Left ventricle myocardium inferior (tissue), 1 donor: ENCODE measurements at regions not wholly inside any gene's neighbourhood (a gene's known extent, or its start where the extent isn't known, plus 50 kb on each side); places are given as distances from the start of the nearest gene placed in this dataset.

ENCODE experiments used
- DNase-seq: peaks from one replicate; pipeline ENCODE4 v3.0.0-alpha.2; 2020
- H3K27ac ChIP-seq: fragments of 200-600 bp; replicated peaks from 2 replicates; pipeline ENCODE4 v1.8.0; 2021
- H3K27me3 ChIP-seq: fragments of 200-600 bp; 2 replicates; pipeline ENCODE4 v1.8.0; 2021; ENCODE audit warnings: low read depth
- H3K36me3 ChIP-seq: fragments of 200-600 bp; 2 replicates; pipeline ENCODE4 v1.8.0; 2021
- H3K4me1 ChIP-seq: fragments of 200-600 bp; 2 replicates; pipeline ENCODE4 v1.8.0; 2021
- H3K4me3 ChIP-seq: fragments of 200-600 bp; 2 replicates; pipeline ENCODE4 v1.8.0; 2021; ENCODE audit warnings: mild to moderate bottlenecking, moderate library complexity
- H3K9me3 ChIP-seq: fragments of 200-600 bp; replicated peaks from 2 replicates; pipeline ENCODE4 v1.8.0; 2021
- CTCF ChIP-seq: fragments of 200-600 bp; IDR thresholded peaks from 2 replicates; pipeline ENCODE4 v1.8.0; 2021; ENCODE audit warnings: antibody characterized with exemption, mild to moderate bottlenecking, borderline replicate concordance
- intact Hi-C: fragments of 100-400 bp; cut with micrococcal nuclease; formaldehyde crosslinking; loops from one replicate; pipeline ENCODE4 v1.11.0; 2022
- donor health status: DM: no; HTN: yes; CAD: no; lungs with severe emphysema.

- intact Hi-C loops, result no loop called here
- no peaks in the 10 kb centered on the region for H3K36me3 ChIP-seq
Measured at GRCh38 chr17:36748272-36748671, 146.9 kb downstream of the MRM1 start.

GRCh38 chr17:36749493-36749892 lies 148.1 kb downstream of the MRM1 start:
- H3K4me1 ChIP-seq, result no peaks in the 10 kb centered on the region
- DNase-seq, result no peak
- TF ChIP-seq CTCF, result no peak
- peaks cover 6% of the 10 kb centered on the region for H3K9me3 ChIP-seq
- peaks cover 63% of the 10 kb centered on the region for H3K27me3 ChIP-seq
- H3K27ac ChIP-seq, result no peak overlapping the region
- H3K36me3 ChIP-seq, result no peaks in the 10 kb centered on the region
- H3K4me3 ChIP-seq, result no peak overlapping the region
- intact Hi-C loops, result no loop called here

More at GRCh38 chr17:36748272-36748671, 146.9 kb downstream of the MRM1 start:
- peaks cover 10% of the 10 kb centered on the region for H3K9me3 ChIP-seq
- peaks cover 59% of the 10 kb centered on the region for H3K27me3 ChIP-seq
- H3K27ac ChIP-seq, result no peak overlapping the region
- H3K4me3 ChIP-seq, result no peak overlapping the region
- H3K4me1 ChIP-seq, result no peaks in the 10 kb centered on the region
- DNase-seq, result no peak
- no peak for TF ChIP-seq CTCF

- TF ChIP-seq CTCF, result no peak
- no peaks in the 10 kb centered on the region for H3K4me1 ChIP-seq
- H3K4me3 ChIP-seq, result no peak overlapping the region
- no peak for DNase-seq
- H3K27ac ChIP-seq, result no peak overlapping the region
- no peaks in the 10 kb centered on the region for H3K36me3 ChIP-seq
- peaks cover 72% of the 10 kb centered on the region for H3K27me3 ChIP-seq
- intact Hi-C loops, result no loop called here
- H3K9me3 ChIP-seq, result no peaks in the 10 kb centered on the region
Measured at GRCh38 chr17:36750316-36750885, 149.0 kb downstream of the MRM1 start.

- Histone ChIP-seq H3K4me3 (no peak overlapping the region), H3K36me3 (no peaks in the 10 kb centered on the region), H3K27ac (no peak overlapping the region), H3K27me3 (peaks cover 91% of the 10 kb centered on the region), H3K4me1 (no peaks in the 10 kb centered on the region), H3K9me3 (no peaks in the 10 kb centered on the region)
- intact Hi-C loops, result no loop called here
- no peak for DNase-seq
- TF ChIP-seq CTCF, result no peak
Measured at GRCh38 chr17:36752096-36752888, 150.9 kb downstream of the MRM1 start.

GRCh38 chr17:36755586-36755985 lies 154.2 kb downstream of the MRM1 start:
- H3K27me3 ChIP-seq, result peaks cover 94% of the 10 kb centered on the region
- no peak for TF ChIP-seq CTCF

More at GRCh38 chr17:36755586-36755985, 154.2 kb downstream of the MRM1 start:
- Histone ChIP-seq H3K9me3 (no peaks in the 10 kb centered on the region), H3K4me1 (no peaks in the 10 kb centered on the region), H3K4me3 (no peak overlapping the region), H3K27ac (no peak overlapping the region), H3K36me3 (no peaks in the 10 kb centered on the region)
- intact Hi-C loops, result no loop called here
- no peak for DNase-seq
